ENCODE measurements at regions not wholly inside any gene's neighbourhood (a gene's known extent, or its start where the extent isn't known, plus 50 kb on each side); places are given as distances from the start of the nearest gene placed in this dataset.

DNA sequence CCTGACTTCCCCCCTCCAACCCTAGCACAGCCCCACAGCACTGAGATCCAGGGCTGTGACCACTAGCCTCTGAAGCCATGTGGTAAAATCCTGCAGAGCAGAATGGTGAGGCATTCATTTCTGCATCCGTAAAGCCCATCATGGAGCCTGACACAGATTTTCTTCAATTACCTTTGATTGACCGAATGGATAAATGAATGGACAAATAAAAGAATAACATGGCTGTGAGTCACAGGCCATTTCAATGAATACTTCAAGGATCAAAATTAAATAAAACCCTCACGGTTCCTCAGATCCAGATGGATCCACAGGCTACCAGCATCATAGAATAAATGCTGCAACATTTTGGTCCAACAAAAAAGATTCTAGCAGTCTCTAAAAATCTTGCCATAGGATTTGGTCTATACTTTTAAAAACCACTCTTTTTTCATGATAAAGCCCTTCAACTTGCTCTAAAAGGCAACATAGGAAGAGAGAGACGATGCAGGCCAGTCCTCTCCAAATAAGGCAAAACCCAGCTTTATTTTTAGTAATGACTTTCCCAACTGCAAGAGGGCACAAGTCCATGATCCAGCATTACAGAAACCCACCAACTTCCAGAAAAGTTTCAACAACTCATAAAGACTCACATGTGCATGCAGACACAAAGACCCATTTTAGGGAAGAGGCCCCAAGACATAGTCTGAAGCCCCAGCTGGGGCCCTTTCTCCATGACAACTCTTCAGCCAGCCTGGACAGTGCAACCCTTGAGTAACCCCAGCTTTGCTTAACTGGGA lies 52.4 kb upstream of the MRPS22 start:
- no peak overlapping the region for H3K4me3 ChIP-seq (ENCODE audit: low read depth, low read length)
- DNase-seq (ENCODE audit: low read depth), result no peak
- TF ChIP-seq, protein P1, sequence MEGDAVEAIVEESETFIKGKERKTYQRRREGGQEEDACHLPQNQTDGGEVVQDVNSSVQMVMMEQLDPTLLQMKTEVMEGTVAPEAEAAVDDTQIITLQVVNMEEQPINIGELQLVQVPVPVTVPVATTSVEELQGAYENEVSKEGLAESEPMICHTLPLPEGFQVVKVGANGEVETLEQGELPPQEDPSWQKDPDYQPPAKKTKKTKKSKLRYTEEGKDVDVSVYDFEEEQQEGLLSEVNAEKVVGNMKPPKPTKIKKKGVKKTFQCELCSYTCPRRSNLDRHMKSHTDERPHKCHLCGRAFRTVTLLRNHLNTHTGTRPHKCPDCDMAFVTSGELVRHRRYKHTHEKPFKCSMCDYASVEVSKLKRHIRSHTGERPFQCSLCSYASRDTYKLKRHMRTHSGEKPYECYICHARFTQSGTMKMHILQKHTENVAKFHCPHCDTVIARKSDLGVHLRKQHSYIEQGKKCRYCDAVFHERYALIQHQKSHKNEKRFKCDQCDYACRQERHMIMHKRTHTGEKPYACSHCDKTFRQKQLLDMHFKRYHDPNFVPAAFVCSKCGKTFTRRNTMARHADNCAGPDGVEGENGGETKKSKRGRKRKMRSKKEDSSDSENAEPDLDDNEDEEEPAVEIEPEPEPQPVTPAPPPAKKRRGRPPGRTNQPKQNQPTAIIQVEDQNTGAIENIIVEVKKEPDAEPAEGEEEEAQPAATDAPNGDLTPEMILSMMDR (IDR thresholded peaks at IDR 0.05; ENCODE audit: low read depth, low read length, missing control alignments), result no peak

DNA sequence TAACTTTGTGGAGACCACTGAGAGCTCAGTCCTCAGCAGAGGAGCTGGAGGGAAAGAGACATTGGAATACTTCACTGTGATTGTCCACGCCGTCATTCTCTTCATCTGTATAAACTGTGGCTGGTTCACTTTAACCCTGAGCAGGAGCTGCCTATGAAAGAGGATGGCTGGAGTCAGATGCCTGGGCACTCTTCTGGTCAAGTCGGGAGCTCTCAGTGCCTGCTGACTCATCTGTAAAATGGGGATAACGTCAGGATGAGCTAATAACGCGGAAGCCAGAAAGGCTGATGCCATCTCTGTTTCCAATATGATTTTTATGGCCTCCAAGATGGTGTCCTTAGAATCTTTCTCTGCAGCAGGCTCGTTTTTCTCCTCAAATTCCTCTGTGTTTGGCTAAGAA lies 51.6 kb upstream of the MRPS22 start:
- no peak overlapping the region for H3K4me3 ChIP-seq (ENCODE audit: low read depth, low read length)
- no peak for DNase-seq (ENCODE audit: low read depth)
- TF ChIP-seq, protein P1 (IDR thresholded peaks at IDR 0.05; ENCODE audit: low read depth, low read length, missing control alignments), result no peak

DNA sequence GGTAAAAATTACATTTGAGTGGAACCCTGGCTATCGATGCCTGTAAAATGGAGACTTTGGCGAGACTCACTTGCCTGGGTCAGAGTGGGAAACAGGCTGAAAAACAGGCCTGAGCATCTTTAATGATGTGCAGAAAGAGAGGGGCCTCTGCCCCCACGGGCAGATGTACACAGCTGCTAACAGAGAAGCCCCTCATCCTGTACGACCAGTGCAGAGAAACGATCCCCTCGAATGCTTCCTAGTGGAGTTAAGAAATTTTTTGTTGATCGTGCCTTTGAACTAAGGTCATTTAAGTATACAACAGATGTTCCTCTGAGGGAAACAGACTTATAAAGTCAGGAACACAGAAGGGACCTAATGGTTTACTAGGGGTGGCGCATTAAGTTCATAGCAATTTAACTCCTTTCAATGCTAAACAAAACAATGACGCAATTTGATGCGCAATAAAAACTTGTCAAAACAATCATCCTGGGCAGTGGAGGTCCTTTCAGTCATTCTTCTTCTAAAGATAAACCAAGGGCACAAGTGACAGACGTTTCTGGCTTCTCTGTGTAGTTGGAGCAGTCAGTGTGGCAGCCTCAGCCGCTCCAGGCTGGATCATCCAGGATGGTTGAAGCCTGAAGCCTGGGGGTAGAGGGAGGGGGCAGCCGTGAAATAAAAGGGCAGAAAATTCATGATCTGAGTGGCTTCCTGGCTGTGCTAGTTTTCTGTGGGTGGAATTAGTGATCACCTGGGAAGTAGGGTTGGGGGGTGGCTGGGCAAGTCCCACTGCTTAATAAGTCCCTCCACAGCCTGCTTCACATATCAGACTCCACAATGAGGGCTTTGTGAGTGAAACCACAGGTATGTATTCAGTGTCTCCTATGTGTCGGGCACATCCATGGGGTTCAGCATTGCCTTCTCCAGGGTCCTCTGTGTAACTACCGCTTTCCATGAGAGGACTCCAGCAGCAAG lies 50.8 kb upstream of the MRPS22 start:
- TF ChIP-seq, protein P1 (IDR thresholded peaks at IDR 0.05; ENCODE audit: low read depth, low read length, missing control alignments), result no peak
- no peak overlapping the region for H3K4me3 ChIP-seq (ENCODE audit: low read depth, low read length)
- no peak for DNase-seq (ENCODE audit: low read depth)

DNA sequence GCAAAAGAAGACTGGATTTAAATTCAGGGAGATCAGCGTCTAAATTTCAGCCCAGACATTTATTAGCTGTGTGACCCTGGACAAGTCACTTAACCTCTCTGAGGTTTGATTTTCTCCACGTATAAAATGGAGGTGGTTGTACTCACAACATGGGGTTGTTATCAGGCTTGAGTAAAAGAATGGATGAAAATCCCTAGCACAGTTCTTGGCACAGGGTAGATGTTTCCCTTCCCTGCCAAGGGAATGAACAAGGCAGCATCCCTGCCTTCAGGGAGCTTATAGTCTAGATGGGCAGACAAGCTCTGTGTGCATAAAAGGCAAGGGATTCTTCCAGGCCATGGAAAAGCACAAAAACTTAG lies 50.2 kb upstream of the MRPS22 start:
- DNase-seq (ENCODE audit: low read depth), result no peak
- TF ChIP-seq, protein P1 (IDR thresholded peaks at IDR 0.05; ENCODE audit: low read depth, low read length, missing control alignments), result no peak
- no peak overlapping the region for H3K4me3 ChIP-seq (ENCODE audit: low read depth, low read length)
